ENCODE measurements at regions not wholly inside any gene's neighbourhood (a gene's known extent, or its start where the extent isn't known, plus 50 kb on each side); places are given as distances from the start of the nearest gene placed in this dataset.

DNA sequence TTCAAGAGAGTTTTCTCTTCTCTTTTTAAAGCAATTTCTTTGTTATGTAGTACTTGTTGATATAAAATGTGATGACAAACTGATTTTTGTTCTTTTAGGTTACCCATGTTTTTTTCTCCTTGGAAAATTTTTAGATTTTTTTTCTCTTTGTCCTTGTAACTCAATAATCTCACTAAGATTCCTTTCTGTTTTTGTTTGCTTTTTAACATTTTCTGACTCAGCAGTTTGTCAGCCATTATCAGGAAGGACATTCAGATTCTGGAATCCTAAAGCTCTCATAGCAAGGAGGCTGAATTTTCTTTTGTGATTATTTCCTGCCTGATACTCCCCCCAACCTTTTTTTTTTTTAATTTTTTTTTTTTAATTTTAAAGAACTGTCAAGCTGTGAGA lies 75.2 kb upstream of the CITED2 start:
- TF ChIP-seq, protein P1, sequence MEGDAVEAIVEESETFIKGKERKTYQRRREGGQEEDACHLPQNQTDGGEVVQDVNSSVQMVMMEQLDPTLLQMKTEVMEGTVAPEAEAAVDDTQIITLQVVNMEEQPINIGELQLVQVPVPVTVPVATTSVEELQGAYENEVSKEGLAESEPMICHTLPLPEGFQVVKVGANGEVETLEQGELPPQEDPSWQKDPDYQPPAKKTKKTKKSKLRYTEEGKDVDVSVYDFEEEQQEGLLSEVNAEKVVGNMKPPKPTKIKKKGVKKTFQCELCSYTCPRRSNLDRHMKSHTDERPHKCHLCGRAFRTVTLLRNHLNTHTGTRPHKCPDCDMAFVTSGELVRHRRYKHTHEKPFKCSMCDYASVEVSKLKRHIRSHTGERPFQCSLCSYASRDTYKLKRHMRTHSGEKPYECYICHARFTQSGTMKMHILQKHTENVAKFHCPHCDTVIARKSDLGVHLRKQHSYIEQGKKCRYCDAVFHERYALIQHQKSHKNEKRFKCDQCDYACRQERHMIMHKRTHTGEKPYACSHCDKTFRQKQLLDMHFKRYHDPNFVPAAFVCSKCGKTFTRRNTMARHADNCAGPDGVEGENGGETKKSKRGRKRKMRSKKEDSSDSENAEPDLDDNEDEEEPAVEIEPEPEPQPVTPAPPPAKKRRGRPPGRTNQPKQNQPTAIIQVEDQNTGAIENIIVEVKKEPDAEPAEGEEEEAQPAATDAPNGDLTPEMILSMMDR (IDR thresholded peaks at IDR 0.05): no peak
- TF ChIP-seq POLR2AphosphoS5 (IDR thresholded peaks at IDR 0.05) (no peak), POLR2A (IDR thresholded peaks at IDR 0.05) (no peak)
